Renal cortex interstitium (tissue), 11 donors: ENCODE measurements at regions not wholly inside any gene's neighbourhood (a gene's known extent, or its start where the extent isn't known, plus 50 kb on each side); places are given as distances from the start of the nearest gene placed in this dataset.
"Not testable (repeated sequence)": the region's sequence is repeated elsewhere in the genome, so short reads cannot be mapped to it uniquely, and the experiment has no call there.

Experiments used
- DNase-seq, 11 donors: peaks; one replicate each; pipeline ENCODE4 v3.0.0-alpha.2; 2013; ENCODE audit warnings: low read depth in 9 of 11, low spot score in 4 of 11; ENCODE audit errors: extremely low read depth in 1 of 11

- no peak for DNase-seq
These were observed 1248.9 kb upstream of the ACO1 start for GRCh38 chr9:31135567-31135966.

- no peak for DNase-seq
These were observed 1247.9 kb upstream of the ACO1 start for GRCh38 chr9:31136524-31136923.

GRCh38 chr9:31137176-31138160, 1247.0 kb upstream of the ACO1 start:
- DNase-seq, result no peak

- DNase-seq, result no peak
These were observed 1244.1 kb upstream of the ACO1 start for GRCh38 chr9:31140316-31140715.

- DNase-seq, result no peak
These were observed 1242.0 kb upstream of the ACO1 start for GRCh38 chr9:31142456-31142855.

GRCh38 chr9:31144614-31145013, 1239.8 kb upstream of the ACO1 start:
- no peak for DNase-seq

GRCh38 chr9:31146485-31147166, 1237.8 kb upstream of the ACO1 start:
- no peak for DNase-seq

GRCh38 chr9:31153250-31153840, 1231.1 kb upstream of the ACO1 start:
- no peak for DNase-seq

- DNase-seq, result no peak
These were observed 1217.9 kb upstream of the ACO1 start for GRCh38 chr9:31166516-31166915.

GRCh38 chr9:31168161-31168560, 1216.3 kb upstream of the ACO1 start:
- DNase-seq, result no peak

- no peak for DNase-seq
These were observed 1209.8 kb upstream of the ACO1 start for GRCh38 chr9:31174681-31175080.

- DNase-seq, result no peak
These were observed 1200.6 kb upstream of the ACO1 start for GRCh38 chr9:31183866-31184265.

- DNase-seq, result no peak
These were observed 1198.6 kb upstream of the ACO1 start for GRCh38 chr9:31185831-31186230.

GRCh38 chr9:31188496-31188895, 1195.9 kb upstream of the ACO1 start:
- DNase-seq, result no peak

- DNase-seq, result no peak
These were observed 1173.4 kb upstream of the ACO1 start for GRCh38 chr9:31210978-31211570.

- not testable (repeated sequence) for DNase-seq
These were observed 1154.5 kb upstream of the ACO1 start for GRCh38 chr9:31229976-31230375.

- no peak for DNase-seq
These were observed 1152.0 kb upstream of the ACO1 start for GRCh38 chr9:31232485-31232884.

GRCh38 chr9:31236344-31236743, 1148.1 kb upstream of the ACO1 start:
- DNase-seq, result no peak

GRCh38 chr9:31243386-31243785, 1141.1 kb upstream of the ACO1 start:
- DNase-seq, result no peak

GRCh38 chr9:31248156-31248555, 1136.3 kb upstream of the ACO1 start:
- DNase-seq, result no peak
